ENCODE measurements at regions not wholly inside any gene's neighbourhood (a gene's known extent, or its start where the extent isn't known, plus 50 kb on each side); places are given as distances from the start of the nearest gene placed in this dataset.

- no peak for DNase-seq (ENCODE audit: low read depth, low spot score)
Measured at GRCh38 chr10:28926932-28927331, 249.6 kb downstream of the BAMBI start.

GRCh38 chr10:28928484-28928883 lies 251.2 kb downstream of the BAMBI start:
- DNase-seq (ENCODE audit: low read depth, low spot score) = no peak

- no peak for DNase-seq (ENCODE audit: low read depth, low spot score)
Measured at GRCh38 chr10:28929942-28930341, 252.6 kb downstream of the BAMBI start.

GRCh38 chr10:28930514-28931495 lies 253.5 kb downstream of the BAMBI start:
- no peak for DNase-seq (ENCODE audit: low read depth, low spot score)

GRCh38 chr10:28935061-28935460 lies 257.7 kb downstream of the BAMBI start:
- DNase-seq (ENCODE audit: low read depth, low spot score) = no peak

GRCh38 chr10:28937959-28938358 lies 260.6 kb downstream of the BAMBI start:
- no peak for DNase-seq (ENCODE audit: low read depth, low spot score)

- peak; percentile 53 for DNase-seq (ENCODE audit: low read depth, low spot score)
Measured at GRCh38 chr10:28938745-28939144, 261.4 kb downstream of the BAMBI start.

- peak; percentile 93 for DNase-seq (ENCODE audit: low read depth, low spot score)
Measured at GRCh38 chr10:28939281-28940157, 262.2 kb downstream of the BAMBI start.

- DNase-seq (ENCODE audit: low read depth, low spot score) = no peak
Measured at GRCh38 chr10:28940158-28940888, 263.0 kb downstream of the BAMBI start.

- no peak for DNase-seq (ENCODE audit: low read depth, low spot score)
Measured at GRCh38 chr10:28942012-28942411, 264.7 kb downstream of the BAMBI start.

- DNase-seq (ENCODE audit: low read depth, low spot score) = no peak
Measured at GRCh38 chr10:28945959-28946358, 268.6 kb downstream of the BAMBI start.

GRCh38 chr10:28946479-28946878 lies 269.2 kb downstream of the BAMBI start:
- no peak for DNase-seq (ENCODE audit: low read depth, low spot score)

- DNase-seq (ENCODE audit: low read depth, low spot score) = no peak
Measured at GRCh38 chr10:28947171-28947570, 269.9 kb downstream of the BAMBI start.

- DNase-seq (ENCODE audit: low read depth, low spot score) = no peak
Measured at GRCh38 chr10:28948046-28948445, 270.7 kb downstream of the BAMBI start.

GRCh38 chr10:28949005-28950004 lies 272.0 kb downstream of the BAMBI start:
- no peak for DNase-seq (ENCODE audit: low read depth, low spot score)

- DNase-seq (ENCODE audit: low read depth, low spot score) = no peak
Measured at GRCh38 chr10:28951484-28951883, 274.2 kb downstream of the BAMBI start.

- DNase-seq (ENCODE audit: low read depth, low spot score) = no peak
Measured at GRCh38 chr10:28952523-28952922, 275.2 kb downstream of the BAMBI start.

- DNase-seq (ENCODE audit: low read depth, low spot score) = peak; percentile 59
Measured at GRCh38 chr10:28954211-28954610, 276.9 kb downstream of the BAMBI start.

GRCh38 chr10:28958468-28958867 lies 281.1 kb downstream of the BAMBI start:
- DNase-seq (ENCODE audit: low read depth, low spot score) = no peak

- DNase-seq (ENCODE audit: low read depth, low spot score) = no peak
Measured at GRCh38 chr10:28959850-28960501, 282.7 kb downstream of the BAMBI start.

Measured in astrocyte of the hippocampus (primary cell).